Heart left ventricle (tissue), 16 donors: ENCODE measurements at regions not wholly inside any gene's neighbourhood (a gene's known extent, or its start where the extent isn't known, plus 50 kb on each side); places are given as distances from the start of the nearest gene placed in this dataset.
A peak's percentile ranks its signal among the peaks of the same experiment; 100 is the strongest.

Experiments
- ATAC-seq, 4 donors: fragments of 200-7000 bp; cut with Tn5 transposase; one replicate each; pipeline ENCODE4 v1.9.1; 2020 to 2022; ENCODE audit warnings: moderate library complexity in 4 of 4, mild to moderate bottlenecking in 3 of 4, moderate number of reproducible peaks in 1 of 4
- DNase-seq, 5 donors: peaks; one replicate each; pipeline ENCODE4 v3.0.0-alpha.2; 2020
- H3K27ac ChIP-seq, 12 donors: fragments of 200-600 bp; sonication (generic) in 4 of 12; one replicate each; pipeline versions ENCODE4 v1.5.0 to v1.8.0; 2016 to 2022; ENCODE audit warnings: mild to moderate bottlenecking in 2 of 12
- H3K27me3 ChIP-seq, 9 donors: fragments of 200-600 bp; sonication (generic) in 2 of 9; one replicate each; pipeline versions ENCODE4 v1.5.1 to v1.8.0; 2016 to 2022; ENCODE audit warnings: mild to moderate bottlenecking in 3 of 9
- H3K36me3 ChIP-seq, 9 donors: fragments of 200-600 bp; sonication (generic) in 2 of 9; one replicate each; pipeline versions ENCODE4 v1.5.0 to v1.8.0; 2018 to 2022; ENCODE audit warnings: mild to moderate bottlenecking in 2 of 9
- H3K4me1 ChIP-seq, 12 donors: fragments of 200-600 bp; sonication (generic) in 4 of 12; one replicate each; pipeline versions ENCODE4 v1.5.0 to v1.8.0; 2016 to 2022; ENCODE audit warnings: mild to moderate bottlenecking in 3 of 12
- H3K4me3 ChIP-seq, 12 donors: fragments of 200-600 bp; sonication (generic) in 4 of 12; one replicate each; pipeline versions ENCODE4 v1.5.0 to v1.8.0; 2017 to 2022; ENCODE audit warnings: mild to moderate bottlenecking in 9 of 12, moderate library complexity in 4 of 12
- H3K9me3 ChIP-seq, 12 donors: fragments of 200-600 bp; sonication (generic) in 4 of 12; one replicate each; pipeline versions ENCODE4 v1.5.0 to v1.8.0; 2016 to 2022; ENCODE audit warnings: mild to moderate bottlenecking in 1 of 12
- POLR2A ChIP-seq, 2 donors: fragments of 450-650 bp; IDR thresholded peaks; one replicate each; pipeline ENCODE4 v1.6.1; 2017; ENCODE audit warnings: antibody characterized with exemption in 2 of 2, mild to moderate bottlenecking in 2 of 2, moderate library complexity in 2 of 2
- WGBS, 4 donors: extraction: QIAGEN DNeasy Blood & Tissue Kit in 2 of 4; methylation state at CpG; one replicate each; pipeline versions ENCODE4 v1.1.5 to v1.1.7; 2013 to 2018; 5-methylcytosine and 5-hydroxymethylcytosine counted together
- intact Hi-C, 10 donors: fragments of 100-400 bp; cut with DNase I; formaldehyde crosslinking; loops; one replicate each; pipeline versions ENCODE4 v1.11.1 to v1.14.2; 2022
- TF ChIP-seq, protein P1 (sequence below), 12 donors: fragments of 200-600 bp; sonication (generic) in 4 of 12; IDR thresholded peaks; one replicate each; pipeline versions ENCODE4 v1.5.0 to v1.8.0; 2018 to 2022; ENCODE audit warnings: antibody characterized with exemption in 12 of 12, mild to moderate bottlenecking in 5 of 12
- donor health status: ischemic (EF 13 %, LVEDD 7.1; RV severe dilation, severe dysfunction).
- donor health status: healthy with polysubstance abuse.
- donor health status: DM: no; HTN: yes; CAD: no.
- donor health status: DM: no; HTN: no; CAD: no.
- donor health status: ischemic (EF 25% LVEDD 6.9; RV normal size, moderate dysfunction).
- donor health status: ischemic (EF 25% LVEDD 5.7; RV mildly dilated, moderate dysfunction).
- donor health status: healthy.
- donor health status: DM: yes; HTN: yes; CAD: no.
- donor health status: ischemic (EF 35%, LVEDD 5.7; RV mildly dilated, moderate dysfunction).
- donor health status: nonischemic (EF 11% LVEDD 7.7; RV severe dilation, severe dysfunction).
- donor health status: DM: yes; HTN: yes; CAD: no.
- donor health status: PGD.
- donor health status: ischemic (EF 29% LVEDD 5.4; RV normal size, mild dysfunction).
- donor health status: nonischemic (EF 23%, LVEDD 6.1; RV moderate dilation, normal function).

GRCh38 chr14:29240066-29240465 is 473.5 kb downstream of the FOXG1 start:
- intact Hi-C loops = no loop called here
- ATAC-seq (no peak), DNase-seq (no peak)
- Histone ChIP-seq H3K4me3 (no peak overlapping the region), H3K4me1 (no peaks in the 10 kb centered on the region), H3K9me3 (no peaks in the 10 kb centered on the region), H3K27me3 (no peaks in the 10 kb centered on the region), H3K27ac (no peak overlapping the region), H3K36me3 (no peaks in the 10 kb centered on the region)
- WGBS, 4 donors = 65 to 80% (median 74%) methylated on average over 3 of the region's 3 CpGs
- no peak for TF ChIP-seq POLR2A (IDR thresholded peaks at IDR 0.05)
- TF ChIP-seq, protein P1, sequence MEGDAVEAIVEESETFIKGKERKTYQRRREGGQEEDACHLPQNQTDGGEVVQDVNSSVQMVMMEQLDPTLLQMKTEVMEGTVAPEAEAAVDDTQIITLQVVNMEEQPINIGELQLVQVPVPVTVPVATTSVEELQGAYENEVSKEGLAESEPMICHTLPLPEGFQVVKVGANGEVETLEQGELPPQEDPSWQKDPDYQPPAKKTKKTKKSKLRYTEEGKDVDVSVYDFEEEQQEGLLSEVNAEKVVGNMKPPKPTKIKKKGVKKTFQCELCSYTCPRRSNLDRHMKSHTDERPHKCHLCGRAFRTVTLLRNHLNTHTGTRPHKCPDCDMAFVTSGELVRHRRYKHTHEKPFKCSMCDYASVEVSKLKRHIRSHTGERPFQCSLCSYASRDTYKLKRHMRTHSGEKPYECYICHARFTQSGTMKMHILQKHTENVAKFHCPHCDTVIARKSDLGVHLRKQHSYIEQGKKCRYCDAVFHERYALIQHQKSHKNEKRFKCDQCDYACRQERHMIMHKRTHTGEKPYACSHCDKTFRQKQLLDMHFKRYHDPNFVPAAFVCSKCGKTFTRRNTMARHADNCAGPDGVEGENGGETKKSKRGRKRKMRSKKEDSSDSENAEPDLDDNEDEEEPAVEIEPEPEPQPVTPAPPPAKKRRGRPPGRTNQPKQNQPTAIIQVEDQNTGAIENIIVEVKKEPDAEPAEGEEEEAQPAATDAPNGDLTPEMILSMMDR (IDR thresholded peaks at IDR 0.05) = no peak

GRCh38 chr14:29242755-29243754 is 476.5 kb downstream of the FOXG1 start:
- Histone ChIP-seq H3K9me3 (no peaks in the 10 kb centered on the region), H3K4me1 (no peaks in the 10 kb centered on the region), H3K36me3 (no peaks in the 10 kb centered on the region), H3K4me3 (no peak overlapping the region), H3K27me3 (no peaks in the 10 kb centered on the region), H3K27ac (no peak overlapping the region)
- ATAC-seq (peak in 1 of 4 donors; percentile 52), DNase-seq (no peak)
- intact Hi-C loops = no loop called here
- WGBS, 4 donors = 46 to 54% (median 53%) methylated on average over 6 of the region's 6 CpGs
- TF ChIP-seq POLR2A (IDR thresholded peaks at IDR 0.05) = no peak

GRCh38 chr14:29255692-29256091 is 489.1 kb downstream of the FOXG1 start:
- TF ChIP-seq, protein P1 (IDR thresholded peaks at IDR 0.05) = no peak
- no peak for TF ChIP-seq POLR2A (IDR thresholded peaks at IDR 0.05)
- Histone ChIP-seq H3K9me3 (peaks cover 0 to 5% (median 0%) of the 10 kb centered on the region in 12 donors), H3K4me1 (no peaks in the 10 kb centered on the region), H3K27me3 (no peaks in the 10 kb centered on the region), H3K4me3 (no peak overlapping the region), H3K36me3 (no peaks in the 10 kb centered on the region), H3K27ac (no peak overlapping the region)
- DNase-seq (no peak), ATAC-seq (no peak)
- intact Hi-C loops = no loop called here
- 40 to 70% (median 58%) methylated on average over 1 of the region's 1 CpG for WGBS, 4 donors

- intact Hi-C loops = no loop called here
- DNase-seq (no peak), ATAC-seq (no peak)
- H3K9me3 ChIP-seq = no peaks in the 10 kb centered on the region
- no peak overlapping the region for H3K4me3 ChIP-seq
- H3K36me3 ChIP-seq = no peaks in the 10 kb centered on the region
- WGBS, 4 donors = 79 to 82% (median 81%) methylated on average over 1 of the region's 1 CpG
- no peaks in the 10 kb centered on the region for H3K27me3 ChIP-seq
- TF ChIP-seq, protein P1 (IDR thresholded peaks at IDR 0.05) = no peak
- TF ChIP-seq POLR2A (IDR thresholded peaks at IDR 0.05) = no peak
- H3K27ac ChIP-seq = no peak overlapping the region
- H3K4me1 ChIP-seq = no peaks in the 10 kb centered on the region
Observed at GRCh38 chr14:29262979-29263378, 496.4 kb downstream of the FOXG1 start.
